Activated CD4-positive, alpha-beta T cell treated with anti-CD3 and anti-CD28 coated beads for 36 hours (primary cell): ENCODE measurements at regions not wholly inside any gene's neighbourhood (a gene's known extent, or its start where the extent isn't known, plus 50 kb on each side); places are given as distances from the start of the nearest gene placed in this dataset.

ENCODE experiments used
- ATAC-seq: fragments of 200-7000 bp; cut with Tn5 transposase; one replicate; pipeline ENCODE4 v1.10.0; 2021; ENCODE audit warnings: mild to moderate bottlenecking, moderate library complexity
- CTCF ChIA-PET: fragments of 350-600 bp; sonication (Branson Sonifier 250); formaldehyde crosslinking; loops from one replicate; lab custom pipeline; 2021; ENCODE audit warnings: antibody characterized with exemption; lab: Charles Lee
- POLR2A ChIA-PET: fragments of 350-600 bp; sonication (Branson Sonifier 250); formaldehyde crosslinking; loops from one replicate; lab custom pipeline; 2021; ENCODE audit warnings: antibody characterized with exemption, inconsistent platforms; lab: Charles Lee
- DNase-seq: peaks from one replicate; pipeline ENCODE4 v3.0.0-alpha.2; 2020
- H3K27ac Mint-ChIP-seq: one replicate; pipeline ENCODE4 v1.8.0; 2021; ENCODE audit warnings: mixed read lengths
- H3K27me3 Mint-ChIP-seq: one replicate; pipeline ENCODE4 v1.8.0; 2021; ENCODE audit warnings: mixed read lengths
- H3K36me3 Mint-ChIP-seq: one replicate; pipeline ENCODE4 v1.8.0; 2021; ENCODE audit warnings: low read depth, mixed read lengths
- H3K4me1 Mint-ChIP-seq: one replicate; pipeline ENCODE4 v1.8.0; 2021; ENCODE audit warnings: mixed read lengths
- H3K4me3 Mint-ChIP-seq: one replicate; pipeline ENCODE4 v1.8.0; 2021; ENCODE audit warnings: mild to moderate bottlenecking, moderate library complexity, mixed read lengths
- H3K9me3 Mint-ChIP-seq: one replicate; pipeline ENCODE4 v1.8.0; 2021; ENCODE audit warnings: low read depth, mixed read lengths
- intact Hi-C, 2 experiments: fragments of 100-400 bp; cut with DNase I in 1 of 2; cut with micrococcal nuclease in 1 of 2; formaldehyde crosslinking; loops; one replicate each; pipeline versions ENCODE4 v1.14.2 to v1.15.1; 2022 to 2024; cut with DNase I, micrococcal nuclease

GRCh38 chr2:8534729-8535468 lies 147.0 kb upstream of the ID2 start:
- Mint-ChIP-seq H3K27ac (no peak overlapping the region), H3K9me3 (peaks cover 13% of the 10 kb centered on the region), H3K4me1 (peaks cover 28% of the 10 kb centered on the region), H3K4me3 (no peak overlapping the region), H3K27me3 (no peaks in the 10 kb centered on the region), H3K36me3 (peaks cover 3% of the 10 kb centered on the region)
- DNase-seq (no peak), ATAC-seq (no peak)
- CTCF ChIA-PET, result interaction anchor here (0.7 to 0.9 kb wide), 2 partner anchors 46 to 57 kb away, joined by 4 read pairs; no protein-coding TSS in a partner anchor
- POLR2A ChIA-PET, result interaction anchor here (0.5 kb wide), 1 partner anchor 126 kb away, joined by 4 read pairs; no protein-coding TSS in a partner anchor
- intact Hi-C loops, result no loop called here

DNA sequence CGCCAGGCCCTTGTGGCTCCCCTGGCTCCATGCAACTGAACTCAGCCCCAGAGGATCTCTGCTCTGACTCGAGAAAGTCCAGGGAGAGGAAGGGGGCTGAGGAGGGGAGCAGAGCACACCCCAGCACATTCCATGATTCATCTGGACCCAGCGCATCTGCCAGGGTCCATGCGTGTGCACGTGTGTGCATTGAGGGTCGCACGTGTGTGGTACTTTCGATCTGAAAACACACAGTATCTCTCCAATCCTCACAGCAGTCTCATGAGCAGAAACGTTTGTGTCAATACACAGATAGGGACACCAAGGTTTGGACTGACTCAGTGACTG lies 146.4 kb upstream of the ID2 start:
- ATAC-seq, result peak; percentile 10
- Mint-ChIP-seq H3K27ac (no peak overlapping the region), H3K4me1 (peaks cover 33% of the 10 kb centered on the region), H3K36me3 (peaks cover 3% of the 10 kb centered on the region), H3K4me3 (no peak overlapping the region), H3K27me3 (no peaks in the 10 kb centered on the region), H3K9me3 (peaks cover 13% of the 10 kb centered on the region)
- POLR2A ChIA-PET, result no interaction called here
- intact Hi-C loops, result no loop called here
- no peak for DNase-seq
- CTCF ChIA-PET, result no interaction called here

GRCh38 chr2:8535821-8536685 lies 145.8 kb upstream of the ID2 start:
- Mint-ChIP-seq H3K4me1 (peaks cover 39% of the 10 kb centered on the region), H3K36me3 (peaks cover 2% of the 10 kb centered on the region), H3K4me3 (no peak overlapping the region), H3K27ac (peak overlapping the region; percentile 28), H3K9me3 (peaks cover 10% of the 10 kb centered on the region), H3K27me3 (no peaks in the 10 kb centered on the region)
- ATAC-seq, result peak; percentile 47
- POLR2A ChIA-PET, result interaction anchor here (0.6 to 1.5 kb wide), 3 partner anchors 10 to 1995 kb away, joined by 3 read pairs; no protein-coding TSS in a partner anchor
- peak; percentile 51 for DNase-seq
- intact Hi-C loops, result no loop called here
- CTCF ChIA-PET, result no interaction called here

DNA sequence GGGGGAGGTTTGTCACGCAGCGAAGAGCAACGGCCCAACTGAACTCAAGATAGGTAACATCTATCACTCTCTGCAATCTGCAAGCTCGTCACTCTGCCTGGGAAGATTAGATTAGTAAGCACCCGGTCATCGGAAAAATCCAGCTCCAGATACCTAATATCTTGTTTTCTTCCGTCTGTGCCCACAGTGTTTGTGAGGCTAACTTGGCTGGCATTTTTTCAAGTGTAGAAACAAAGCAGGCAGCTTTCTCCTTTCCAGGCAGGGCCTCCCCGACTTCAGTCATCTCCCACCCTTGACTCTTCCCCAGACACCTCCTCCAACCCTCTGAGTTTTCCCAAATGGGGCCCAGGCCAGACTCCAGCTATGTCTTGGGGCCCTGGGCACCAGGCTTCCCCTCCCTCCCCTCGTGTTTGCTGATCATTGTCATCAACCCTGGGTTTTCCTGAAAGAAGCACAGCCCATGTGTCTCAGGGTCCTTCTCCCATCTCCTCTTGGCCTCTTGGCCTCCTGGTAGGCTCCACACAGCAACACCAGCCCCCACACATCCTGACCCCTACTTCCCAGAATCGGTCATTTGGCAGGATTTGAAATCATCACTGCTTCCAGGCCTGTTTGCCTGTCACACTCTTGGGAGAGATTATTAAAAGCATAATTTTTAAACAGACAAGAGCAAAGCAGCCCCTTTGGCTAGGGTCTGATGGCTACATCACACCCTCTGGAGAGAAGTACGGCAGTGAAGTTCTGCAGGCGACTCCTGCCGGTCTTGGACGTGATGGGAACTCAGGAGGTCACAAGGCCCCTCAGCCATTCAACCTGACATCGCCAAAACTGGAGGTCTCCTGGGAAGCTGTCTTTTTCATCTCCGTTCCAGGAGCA lies 144.9 kb upstream of the ID2 start:
- DNase-seq, result no peak
- Mint-ChIP-seq H3K27ac (peak overlapping the region; percentile 61), H3K36me3 (peaks cover 2% of the 10 kb centered on the region)

GRCh38 chr2:8537562-8538155 lies 144.2 kb upstream of the ID2 start:
- Mint-ChIP-seq H3K36me3 (peaks cover 2% of the 10 kb centered on the region), H3K27me3 (no peaks in the 10 kb centered on the region), H3K4me1 (peaks cover 56% of the 10 kb centered on the region), H3K4me3 (no peak overlapping the region), H3K9me3 (no peaks in the 10 kb centered on the region), H3K27ac (no peak overlapping the region)
- ATAC-seq, result no peak
- ChIA-PET CTCF (interaction anchor here (0.6 to 0.8 kb wide), 2 partner anchors 16 to 23 kb away, joined by 3 read pairs; no protein-coding TSS in a partner anchor), POLR2A (interaction anchor here (0.6 to 1.5 kb wide), 3 partner anchors 12 to 147 kb away, joined by 3 read pairs; partner anchors contain the start of gene ID2)
- intact Hi-C loops, result no loop called here
- DNase-seq, result no peak

More for the DNA sequence above, 144.9 kb upstream of the ID2 start:
- ATAC-seq, result peak; percentile 7
- intact Hi-C loops, result no loop called here
- ChIA-PET CTCF (no interaction called here), POLR2A (interaction anchor here (0.6 to 1.5 kb wide), 3 partner anchors 11 to 1996 kb away, joined by 3 read pairs; no protein-coding TSS in a partner anchor)
- no peak overlapping the region for H3K4me3 Mint-ChIP-seq
- H3K4me1 Mint-ChIP-seq, result peaks cover 48% of the 10 kb centered on the region
- H3K9me3 Mint-ChIP-seq, result peaks cover 4% of the 10 kb centered on the region
- H3K27me3 Mint-ChIP-seq, result no peaks in the 10 kb centered on the region

- Mint-ChIP-seq H3K27ac (peak overlapping the region; percentile 39), H3K9me3 (no peaks in the 10 kb centered on the region), H3K36me3 (peaks cover 2% of the 10 kb centered on the region), H3K4me3 (no peak overlapping the region), H3K27me3 (no peaks in the 10 kb centered on the region), H3K4me1 (peaks cover 62% of the 10 kb centered on the region)
- ATAC-seq, result no peak
- ChIA-PET POLR2A (interaction anchor here (0.6 to 0.7 kb wide), 3 partner anchors 143 to 1316 kb away, joined by 3 to 4 read pairs (median 3); partner anchors contain the start of gene ID2), CTCF (interaction anchor here (0.6 to 0.9 kb wide), 3 partner anchors 15 to 36 kb away, joined by 3 to 4 read pairs (median 3); no protein-coding TSS in a partner anchor)
- intact Hi-C loops, result no loop called here
- DNase-seq, result no peak
These were observed 143.3 kb upstream of the ID2 start for GRCh38 chr2:8538531-8538930.

GRCh38 chr2:8538931-8539621 lies 142.8 kb upstream of the ID2 start:
- peaks cover 68% of the 10 kb centered on the region for H3K4me1 Mint-ChIP-seq
- ATAC-seq (no peak), DNase-seq (no peak)
- no peaks in the 10 kb centered on the region for H3K9me3 Mint-ChIP-seq
- H3K4me3 Mint-ChIP-seq, result no peak overlapping the region
- CTCF ChIA-PET, result interaction anchor here (0.6 to 0.9 kb wide), 4 partner anchors 15 to 66 kb away, joined by 3 to 4 read pairs (median 3); no protein-coding TSS in a partner anchor
- intact Hi-C loops, result no loop called here
- peaks cover 2% of the 10 kb centered on the region for H3K36me3 Mint-ChIP-seq
- POLR2A ChIA-PET, result interaction anchor here (0.6 to 0.7 kb wide), 3 partner anchors 143 to 1316 kb away, joined by 3 read pairs; partner anchors contain the start of gene ID2
- H3K27me3 Mint-ChIP-seq, result no peaks in the 10 kb centered on the region
- H3K27ac Mint-ChIP-seq, result no peak overlapping the region

- Mint-ChIP-seq H3K27ac (peak overlapping the region; percentile 64), H3K4me1 (peaks cover 76% of the 10 kb centered on the region), H3K27me3 (no peaks in the 10 kb centered on the region), H3K36me3 (peaks cover 2% of the 10 kb centered on the region), H3K4me3 (no peak overlapping the region), H3K9me3 (no peaks in the 10 kb centered on the region)
- ATAC-seq, result no peak
- CTCF ChIA-PET, result interaction anchor here (0.5 to 0.9 kb wide), 4 partner anchors 15 to 1346 kb away, joined by 3 to 4 read pairs (median 4); no protein-coding TSS in a partner anchor
- intact Hi-C loops, result loop anchor here (5.0 to 10.0 kb wide), 5 partner anchors 465 to 1113 kb away; partner anchors contain the start of gene MBOAT2 (in 1 of the 2)
- POLR2A ChIA-PET, result no interaction called here
- DNase-seq, result no peak
These were observed 141.9 kb upstream of the ID2 start for GRCh38 chr2:8539743-8540551.

GRCh38 chr2:8540552-8541055 lies 141.3 kb upstream of the ID2 start:
- CTCF ChIA-PET, result interaction anchor here (0.8 kb wide), 1 partner anchor 16 kb away, joined by 4 read pairs; no protein-coding TSS in a partner anchor
- ATAC-seq, result no peak
- no peaks in the 10 kb centered on the region for H3K9me3 Mint-ChIP-seq

More at GRCh38 chr2:8540552-8541055, 141.3 kb upstream of the ID2 start:
- peaks cover 2% of the 10 kb centered on the region for H3K36me3 Mint-ChIP-seq
- H3K27me3 Mint-ChIP-seq, result no peaks in the 10 kb centered on the region
- POLR2A ChIA-PET, result no interaction called here
- peaks cover 82% of the 10 kb centered on the region for H3K4me1 Mint-ChIP-seq
- DNase-seq, result no peak
- intact Hi-C loops, result loop anchor here (5.0 to 10.0 kb wide), 5 partner anchors 464 to 1113 kb away; partner anchors contain the start of gene MBOAT2 (in 1 of the 2)
- H3K4me3 Mint-ChIP-seq, result no peak overlapping the region
- peak overlapping the region; percentile 64 for H3K27ac Mint-ChIP-seq
